ENCODE measurements at regions not wholly inside any gene's neighbourhood (a gene's known extent, or its start where the extent isn't known, plus 50 kb on each side); places are given as distances from the start of the nearest gene placed in this dataset.

- FAIRE-seq (no peak), DNase-seq (ENCODE audit: insufficient read length, low spot score) (no peak)
- TF ChIP-seq POU2F2 (IDR thresholded peaks at IDR 0.05; ENCODE audit: low read depth, low read length) (no peak), PAX5 (IDR thresholded peaks at IDR 0.05; ENCODE audit: insufficient read depth, low read length, severe bottlenecking) (no peak)
Measured at GRCh38 chr11:104672897-104673296, 225.4 kb downstream of the CASP12 start.

GRCh38 chr11:104668797-104669463 lies 229.3 kb downstream of the CASP12 start:
- FAIRE-seq (no peak), DNase-seq (ENCODE audit: insufficient read length, low spot score) (no peak)
- no peak for TF ChIP-seq PAX5 (IDR thresholded peaks at IDR 0.05; ENCODE audit: insufficient read depth, low read length, severe bottlenecking)
- no peak for TF ChIP-seq POLR2A (IDR thresholded peaks at IDR 0.05; ENCODE audit: low read depth, low read length)
- no peak for TF ChIP-seq TAF1 (IDR thresholded peaks at IDR 0.05; ENCODE audit: low read depth, low read length)
- TF ChIP-seq POU2F2 (IDR thresholded peaks at IDR 0.05; ENCODE audit: low read depth, low read length), result no peak
- no peak for TF ChIP-seq SPI1 (IDR thresholded peaks at IDR 0.05; ENCODE audit: low read depth, low read length)
- TF ChIP-seq POLR2AphosphoS5 (IDR thresholded peaks at IDR 0.05; ENCODE audit: low read depth, low read length), result no peak

- TF ChIP-seq PAX5 (IDR thresholded peaks at IDR 0.05; ENCODE audit: insufficient read depth, low read length, severe bottlenecking) (no peak), POLR2A (IDR thresholded peaks at IDR 0.05; ENCODE audit: low read depth, low read length) (no peak), POLR2AphosphoS5 (IDR thresholded peaks at IDR 0.05; ENCODE audit: low read depth, low read length) (no peak), SPI1 (IDR thresholded peaks at IDR 0.05; ENCODE audit: low read depth, low read length) (no peak), TAF1 (IDR thresholded peaks at IDR 0.05; ENCODE audit: low read depth, low read length) (no peak), POU2F2 (IDR thresholded peaks at IDR 0.05; ENCODE audit: low read depth, low read length) (no peak)
- no peak for FAIRE-seq
- no peak for DNase-seq (ENCODE audit: insufficient read length, low spot score)
Measured at GRCh38 chr11:104666624-104667023, 231.6 kb downstream of the CASP12 start.

DNA sequence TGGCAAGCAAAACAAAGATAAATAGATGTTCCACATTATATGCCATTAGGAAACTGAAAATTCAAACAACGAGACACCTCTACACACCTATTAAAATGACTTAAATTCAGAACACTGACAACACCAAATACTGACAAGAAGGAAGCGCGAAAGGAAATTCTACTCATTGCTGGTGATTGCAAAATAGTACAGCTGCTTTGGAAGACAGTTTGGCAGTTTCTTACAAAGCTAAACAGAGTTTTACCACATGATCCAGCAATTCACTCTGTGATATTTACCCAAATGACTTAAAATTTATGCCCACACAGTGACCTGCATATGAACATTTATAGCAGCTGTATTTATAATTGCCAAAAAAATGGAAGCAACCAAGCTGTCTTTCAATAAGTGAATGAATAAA lies 232.6 kb downstream of the CASP12 start:
- DNase-seq (ENCODE audit: insufficient read length, low spot score) (no peak), FAIRE-seq (no peak)
- TF ChIP-seq SPI1 (IDR thresholded peaks at IDR 0.05; ENCODE audit: low read depth, low read length) (no peak), POLR2A (IDR thresholded peaks at IDR 0.05; ENCODE audit: low read depth, low read length) (no peak), PAX5 (IDR thresholded peaks at IDR 0.05; ENCODE audit: insufficient read depth, low read length, severe bottlenecking) (no peak), POU2F2 (IDR thresholded peaks at IDR 0.05; ENCODE audit: low read depth, low read length) (no peak), TAF1 (IDR thresholded peaks at IDR 0.05; ENCODE audit: low read depth, low read length) (no peak), POLR2AphosphoS5 (IDR thresholded peaks at IDR 0.05; ENCODE audit: low read depth, low read length) (no peak)

DNA sequence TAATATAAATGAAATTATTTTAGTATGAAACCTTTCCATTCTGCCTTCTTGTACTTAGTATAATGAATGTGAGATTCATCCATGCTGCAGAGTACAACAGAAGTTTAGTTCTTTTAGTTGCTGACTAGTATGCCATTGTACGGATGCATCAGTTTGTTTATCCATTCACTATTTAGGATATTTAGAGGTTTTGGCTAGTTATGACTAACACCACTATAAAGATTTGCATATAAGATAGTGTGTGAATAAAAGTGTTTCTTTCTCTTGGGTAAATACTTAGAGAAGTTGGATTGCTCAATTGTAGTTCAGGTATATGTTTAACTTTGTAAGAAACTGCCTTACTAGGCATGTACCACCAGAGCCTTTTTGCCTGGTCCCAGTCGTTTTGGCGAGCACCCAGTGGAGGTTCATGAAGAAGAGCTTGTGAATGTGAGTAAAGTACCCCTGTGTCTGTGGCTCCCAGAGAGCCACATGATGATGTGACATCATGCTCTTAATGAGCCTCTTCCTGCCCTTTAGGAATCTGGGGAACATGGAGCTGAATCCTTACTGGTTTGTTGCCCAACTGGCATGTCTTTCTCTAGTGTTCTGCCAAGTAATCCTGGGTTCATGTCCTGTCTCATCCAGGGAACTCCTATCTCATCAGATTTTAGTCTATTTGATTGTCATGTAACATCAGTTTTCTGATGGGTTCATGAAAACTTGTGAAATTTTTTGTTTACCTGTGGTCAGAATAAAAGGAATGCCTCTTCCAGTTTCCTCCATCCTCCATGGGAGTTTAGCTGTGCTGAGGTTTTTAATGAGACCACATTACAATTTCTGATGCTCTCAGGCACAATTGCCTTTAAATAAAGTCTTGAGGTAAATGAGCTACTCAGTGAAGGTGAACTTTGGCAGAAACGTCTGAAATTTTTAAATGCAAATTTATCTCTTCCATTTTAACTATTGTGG lies 234.8 kb downstream of the CASP12 start:
- TF ChIP-seq POLR2AphosphoS5 (IDR thresholded peaks at IDR 0.05; ENCODE audit: low read depth, low read length) (no peak), POU2F2 (IDR thresholded peaks at IDR 0.05; ENCODE audit: low read depth, low read length) (no peak), POLR2A (IDR thresholded peaks at IDR 0.05; ENCODE audit: low read depth, low read length) (no peak), TAF1 (IDR thresholded peaks at IDR 0.05; ENCODE audit: low read depth, low read length) (no peak), SPI1 (IDR thresholded peaks at IDR 0.05; ENCODE audit: low read depth, low read length) (no peak), PAX5 (IDR thresholded peaks at IDR 0.05; ENCODE audit: insufficient read depth, low read length, severe bottlenecking) (no peak)
- DNase-seq (ENCODE audit: insufficient read length, low spot score) (no peak), FAIRE-seq (no peak)

GRCh38 chr11:104661901-104662300 lies 236.4 kb downstream of the CASP12 start:
- no peak for FAIRE-seq
- TF ChIP-seq POU2F2 (IDR thresholded peaks at IDR 0.05; ENCODE audit: low read depth, low read length), result no peak
- no peak for TF ChIP-seq SPI1 (IDR thresholded peaks at IDR 0.05; ENCODE audit: low read depth, low read length)
- no peak for TF ChIP-seq PAX5 (IDR thresholded peaks at IDR 0.05; ENCODE audit: insufficient read depth, low read length, severe bottlenecking)
- TF ChIP-seq POLR2AphosphoS5 (IDR thresholded peaks at IDR 0.05; ENCODE audit: low read depth, low read length), result no peak
- TF ChIP-seq TAF1 (IDR thresholded peaks at IDR 0.05; ENCODE audit: low read depth, low read length), result no peak
- TF ChIP-seq POLR2A (IDR thresholded peaks at IDR 0.05; ENCODE audit: low read depth, low read length), result no peak
- no peak for DNase-seq (ENCODE audit: insufficient read length, low spot score)

DNA sequence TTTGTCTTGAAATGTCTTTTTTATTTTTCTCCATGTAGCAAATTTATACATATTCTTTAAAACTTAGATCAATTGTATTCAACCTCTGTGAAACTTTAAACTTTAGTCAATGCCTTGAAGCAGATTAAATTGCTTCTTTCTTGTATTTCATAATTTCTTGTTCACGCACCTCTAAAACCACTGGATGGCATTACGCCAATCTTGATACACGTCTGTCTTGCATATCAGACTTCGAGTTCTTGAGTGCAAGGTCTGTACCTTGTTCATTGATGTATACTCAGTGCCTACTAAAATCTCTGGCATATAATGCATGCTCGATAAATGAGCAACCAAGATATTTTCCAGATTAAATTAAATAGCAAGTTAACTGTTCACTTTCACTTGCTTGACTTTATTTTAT lies 236.8 kb downstream of the CASP12 start:
- TF ChIP-seq POLR2A (IDR thresholded peaks at IDR 0.05; ENCODE audit: low read depth, low read length) (no peak), PAX5 (IDR thresholded peaks at IDR 0.05; ENCODE audit: insufficient read depth, low read length, severe bottlenecking) (no peak)
- FAIRE-seq (no peak), DNase-seq (ENCODE audit: insufficient read length, low spot score) (no peak)

- DNase-seq (ENCODE audit: insufficient read length, low spot score) (no peak), FAIRE-seq (no peak)
- no peak for TF ChIP-seq PAX5 (IDR thresholded peaks at IDR 0.05; ENCODE audit: insufficient read depth, low read length, severe bottlenecking)
- no peak for TF ChIP-seq POU2F2 (IDR thresholded peaks at IDR 0.05; ENCODE audit: low read depth, low read length)
- no peak for TF ChIP-seq POLR2AphosphoS5 (IDR thresholded peaks at IDR 0.05; ENCODE audit: low read depth, low read length)
- TF ChIP-seq SPI1 (IDR thresholded peaks at IDR 0.05; ENCODE audit: low read depth, low read length), result no peak
- TF ChIP-seq TAF1 (IDR thresholded peaks at IDR 0.05; ENCODE audit: low read depth, low read length), result no peak
- TF ChIP-seq POLR2A (IDR thresholded peaks at IDR 0.05; ENCODE audit: low read depth, low read length), result no peak
Measured at GRCh38 chr11:104658177-104658576, 240.1 kb downstream of the CASP12 start.

DNA sequence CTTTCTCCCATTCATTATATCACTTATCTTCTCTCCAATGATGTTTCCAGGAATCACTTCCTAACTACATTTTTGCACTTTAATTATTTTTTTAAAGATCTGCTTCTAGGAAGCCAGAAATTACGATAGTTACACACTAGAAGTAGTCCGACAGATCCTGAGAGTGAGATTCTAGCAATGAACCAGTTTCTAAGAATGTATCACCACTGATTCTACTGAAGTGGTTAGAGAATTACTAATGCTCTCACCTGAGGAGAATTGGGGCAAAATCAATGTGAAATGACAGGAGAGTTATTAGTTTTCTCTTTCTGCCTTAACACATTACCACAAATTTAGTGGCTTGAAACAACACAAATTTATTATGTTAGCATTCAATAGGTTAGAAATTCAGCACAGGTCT lies 241.2 kb downstream of the CASP12 start:
- FAIRE-seq (no peak), DNase-seq (ENCODE audit: insufficient read length, low spot score) (no peak)
- no peak for TF ChIP-seq PAX5 (IDR thresholded peaks at IDR 0.05; ENCODE audit: insufficient read depth, low read length, severe bottlenecking)
- TF ChIP-seq SPI1 (IDR thresholded peaks at IDR 0.05; ENCODE audit: low read depth, low read length), result no peak
- no peak for TF ChIP-seq POU2F2 (IDR thresholded peaks at IDR 0.05; ENCODE audit: low read depth, low read length)
- no peak for TF ChIP-seq POLR2AphosphoS5 (IDR thresholded peaks at IDR 0.05; ENCODE audit: low read depth, low read length)
- TF ChIP-seq TAF1 (IDR thresholded peaks at IDR 0.05; ENCODE audit: low read depth, low read length), result no peak
- TF ChIP-seq POLR2A (IDR thresholded peaks at IDR 0.05; ENCODE audit: low read depth, low read length), result no peak

Measured in GM12891 (cell line).